Sigmoid colon (tissue), 4 donors: ENCODE measurements at regions not wholly inside any gene's neighbourhood (a gene's known extent, or its start where the extent isn't known, plus 50 kb on each side); places are given as distances from the start of the nearest gene placed in this dataset.

Source experiments
- CTCF ChIP-seq, 4 experiments: fragments of 450-650 bp in 3 of 4; fragments of 200-600 bp in 1 of 4; IDR thresholded peaks; one replicate each; pipeline ENCODE4 v1.5.1; 2016 to 2019; ENCODE audit warnings: antibody characterized with exemption in 4 of 4, mild to moderate bottlenecking in 3 of 4, moderate library complexity in 2 of 4
- EP300 ChIP-seq, 4 donors: sonication (generic); formaldehyde crosslinking; IDR thresholded peaks; one replicate each; pipeline ENCODE4 v1.6.1; 2017; ENCODE audit warnings: antibody characterized with exemption in 4 of 4
- POLR2A ChIP-seq, 2 donors: fragments of 450-650 bp; IDR thresholded peaks; one replicate each; pipeline ENCODE4 v1.6.1; 2016; ENCODE audit warnings: antibody characterized with exemption in 2 of 2, mild to moderate bottlenecking in 2 of 2, moderate library complexity in 2 of 2

- TF ChIP-seq CTCF (IDR thresholded peaks at IDR 0.05) (no peak), EP300 (IDR thresholded peaks at IDR 0.05) (no peak), POLR2A (IDR thresholded peaks at IDR 0.05) (no peak)
These were observed 250.0 kb downstream of the RFPL4B start for GRCh38 chr6:112597176-112597575.
